ENCODE measurements at regions not wholly inside any gene's neighbourhood (a gene's known extent, or its start where the extent isn't known, plus 50 kb on each side); places are given as distances from the start of the nearest gene placed in this dataset.

GRCh38 chr13:79736356-79736755 is 255.4 kb downstream of the NDFIP2 start:
- TF ChIP-seq, protein P1, sequence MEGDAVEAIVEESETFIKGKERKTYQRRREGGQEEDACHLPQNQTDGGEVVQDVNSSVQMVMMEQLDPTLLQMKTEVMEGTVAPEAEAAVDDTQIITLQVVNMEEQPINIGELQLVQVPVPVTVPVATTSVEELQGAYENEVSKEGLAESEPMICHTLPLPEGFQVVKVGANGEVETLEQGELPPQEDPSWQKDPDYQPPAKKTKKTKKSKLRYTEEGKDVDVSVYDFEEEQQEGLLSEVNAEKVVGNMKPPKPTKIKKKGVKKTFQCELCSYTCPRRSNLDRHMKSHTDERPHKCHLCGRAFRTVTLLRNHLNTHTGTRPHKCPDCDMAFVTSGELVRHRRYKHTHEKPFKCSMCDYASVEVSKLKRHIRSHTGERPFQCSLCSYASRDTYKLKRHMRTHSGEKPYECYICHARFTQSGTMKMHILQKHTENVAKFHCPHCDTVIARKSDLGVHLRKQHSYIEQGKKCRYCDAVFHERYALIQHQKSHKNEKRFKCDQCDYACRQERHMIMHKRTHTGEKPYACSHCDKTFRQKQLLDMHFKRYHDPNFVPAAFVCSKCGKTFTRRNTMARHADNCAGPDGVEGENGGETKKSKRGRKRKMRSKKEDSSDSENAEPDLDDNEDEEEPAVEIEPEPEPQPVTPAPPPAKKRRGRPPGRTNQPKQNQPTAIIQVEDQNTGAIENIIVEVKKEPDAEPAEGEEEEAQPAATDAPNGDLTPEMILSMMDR (conservative IDR thresholded peaks at IDR 0.05; ENCODE audit: low read depth, low read length), result no peak
- no peak for TF ChIP-seq EZH2 (IDR thresholded peaks at IDR 0.05; ENCODE audit: borderline replicate concordance, low read depth, low read length, poor library complexity, severe bottlenecking)
- no peak overlapping the region for H3K4me3 ChIP-seq (ENCODE audit: low read depth, low read length, poor library complexity, severe bottlenecking)
- ChIA-PET POLR2A (ENCODE audit: low non-redundant PET) (no interaction called here), CTCF (no interaction called here)
- H3K36me3 ChIP-seq (ENCODE audit: insufficient read depth, low read length, poor library complexity, severe bottlenecking), result no peaks in the 10 kb centered on the region
- no TSS peak for BruUV-seq (replicated peaks)
- intact Hi-C loops (cut with micrococcal nuclease; ENCODE audit: unreplicated experiment), result no loop called here
- no peak overlapping the region for H3K27ac ChIP-seq (ENCODE audit: low read depth, low read length, poor library complexity, severe bottlenecking)
- DNase-seq (ENCODE audit: low spot score), result no peak
- no peaks in the 10 kb centered on the region for H3K4me1 ChIP-seq (ENCODE audit: insufficient read depth, low read length, poor library complexity, severe bottlenecking)
- no peaks in the 10 kb centered on the region for H3K9me3 ChIP-seq (ENCODE audit: low read depth, low read length, poor library complexity, severe bottlenecking)
- no peaks in the 10 kb centered on the region for H3K27me3 ChIP-seq (replicated peaks; ENCODE audit: insufficient read depth, low read depth, low read length, poor library complexity)

DNA sequence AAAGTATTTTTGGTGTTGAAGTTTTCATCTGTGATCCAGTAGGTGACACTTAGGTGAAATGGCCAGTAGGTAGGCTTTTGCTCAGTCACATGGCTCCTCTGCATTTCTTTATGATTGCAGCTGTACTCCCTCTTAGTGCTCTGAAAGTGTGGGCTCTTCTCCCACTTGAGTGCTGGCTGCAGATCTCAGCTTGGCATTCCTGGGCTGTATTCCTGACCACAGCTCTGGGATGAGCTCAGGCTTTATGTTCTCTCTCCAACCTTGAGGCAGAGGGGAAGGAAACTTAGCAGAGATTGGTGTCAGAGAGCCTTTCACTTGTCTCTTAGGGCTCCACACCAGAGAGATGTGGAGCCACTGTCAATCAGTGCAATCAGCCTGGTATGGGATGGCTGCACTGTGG is 254.3 kb downstream of the NDFIP2 start:
- no TSS peak for BruUV-seq (replicated peaks)
- intact Hi-C loops (cut with micrococcal nuclease; ENCODE audit: unreplicated experiment), result no loop called here
- TF ChIP-seq, protein P1 (conservative IDR thresholded peaks at IDR 0.05; ENCODE audit: low read depth, low read length), result no peak
- no peak for TF ChIP-seq EZH2 (IDR thresholded peaks at IDR 0.05; ENCODE audit: borderline replicate concordance, low read depth, low read length, poor library complexity, severe bottlenecking)
- Histone ChIP-seq H3K27ac (ENCODE audit: low read depth, low read length, poor library complexity, severe bottlenecking) (no peak overlapping the region), H3K9me3 (ENCODE audit: low read depth, low read length, poor library complexity, severe bottlenecking) (no peaks in the 10 kb centered on the region), H3K4me3 (ENCODE audit: low read depth, low read length, poor library complexity, severe bottlenecking) (no peak overlapping the region), H3K27me3 (replicated peaks; ENCODE audit: insufficient read depth, low read depth, low read length, poor library complexity) (no peaks in the 10 kb centered on the region), H3K4me1 (ENCODE audit: insufficient read depth, low read length, poor library complexity, severe bottlenecking) (no peaks in the 10 kb centered on the region), H3K36me3 (ENCODE audit: insufficient read depth, low read length, poor library complexity, severe bottlenecking) (no peaks in the 10 kb centered on the region)
- ChIA-PET CTCF (no interaction called here), POLR2A (ENCODE audit: low non-redundant PET) (no interaction called here)
- no peak for DNase-seq (ENCODE audit: low spot score)

- TF ChIP-seq EZH2 (IDR thresholded peaks at IDR 0.05; ENCODE audit: borderline replicate concordance, low read depth, low read length, poor library complexity, severe bottlenecking), result no peak
- TF ChIP-seq, protein P1 (conservative IDR thresholded peaks at IDR 0.05; ENCODE audit: low read depth, low read length), result no peak
- intact Hi-C loops (cut with micrococcal nuclease; ENCODE audit: unreplicated experiment), result no loop called here
- POLR2A ChIA-PET (ENCODE audit: low non-redundant PET), result no interaction called here
- H3K4me1 ChIP-seq (ENCODE audit: insufficient read depth, low read length, poor library complexity, severe bottlenecking), result peaks cover 25% of the 10 kb centered on the region
- H3K27me3 ChIP-seq (replicated peaks; ENCODE audit: insufficient read depth, low read depth, low read length, poor library complexity), result no peaks in the 10 kb centered on the region
- no peaks in the 10 kb centered on the region for H3K36me3 ChIP-seq (ENCODE audit: insufficient read depth, low read length, poor library complexity, severe bottlenecking)
- H3K9me3 ChIP-seq (ENCODE audit: low read depth, low read length, poor library complexity, severe bottlenecking), result no peaks in the 10 kb centered on the region
- no peak for DNase-seq (ENCODE audit: low spot score)
- no peak overlapping the region for H3K4me3 ChIP-seq (ENCODE audit: low read depth, low read length, poor library complexity, severe bottlenecking)
- CTCF ChIA-PET, result no interaction called here
- H3K27ac ChIP-seq (ENCODE audit: low read depth, low read length, poor library complexity, severe bottlenecking), result no peak overlapping the region
- no TSS peak for BruUV-seq (replicated peaks)
Measured at GRCh38 chr13:79727086-79727485, 246.1 kb downstream of the NDFIP2 start.
